ENCODE measurements at regions not wholly inside any gene's neighbourhood (a gene's known extent, or its start where the extent isn't known, plus 50 kb on each side); places are given as distances from the start of the nearest gene placed in this dataset.

- Histone ChIP-seq H3K36me3 (ENCODE audit: insufficient read depth) (no peaks in the 10 kb centered on the region), H4K20me1 (replicated peaks; ENCODE audit: insufficient read depth) (no peaks in the 10 kb centered on the region), H3K79me2 (replicated peaks; ENCODE audit: insufficient read depth) (no peaks in the 10 kb centered on the region), H3K9me2 (ENCODE audit: insufficient read depth) (no peaks in the 10 kb centered on the region), H3K4me2 (no peak overlapping the region), H3F3A (replicated peaks; ENCODE audit: low read depth) (no peaks in the 10 kb centered on the region), H2AFZ (no peak overlapping the region), H3K27me3 (ENCODE audit: insufficient read depth) (no peaks in the 10 kb centered on the region), H3K4me1 (ENCODE audit: insufficient read depth) (no peaks in the 10 kb centered on the region), H3K27ac (ENCODE audit: low read depth) (no peak overlapping the region), H3K4me3 (no peak overlapping the region)
- H3K36me3 Mint-ChIP-seq (ENCODE audit: low read depth): peaks cover 2% of the 10 kb centered on the region; the same call in 1 of the 3 replicates
- no peaks in the 10 kb centered on the region for H3K9me3 Mint-ChIP-seq
- no peak for DNase-seq (ENCODE audit: low spot score)
- no peak overlapping the region for H3K27ac Mint-ChIP-seq
- H3K4me3 Mint-ChIP-seq: no peak overlapping the region
- H3K27me3 Mint-ChIP-seq (ENCODE audit: insufficient read depth, low read depth, poor library complexity): no peaks in the 10 kb centered on the region
- TF ChIP-seq STAT1 (IDR thresholded peaks at IDR 0.05; ENCODE audit: unreplicated experiment) (no peak), CREB1 (CRISPR knock-in tag; IDR thresholded peaks at IDR 0.05; ENCODE audit: low read depth) (no peak), JUNB (IDR thresholded peaks at IDR 0.05; ENCODE audit: unreplicated experiment) (no peak), ZNF114 (CRISPR knock-in tag; IDR thresholded peaks at IDR 0.05) (no peak), EZH2phosphoT487 (IDR thresholded peaks at IDR 0.05; ENCODE audit: unreplicated experiment) (no peak), NANOG (IDR thresholded peaks at IDR 0.05; ENCODE audit: borderline replicate concordance) (no peak), ZNF331 (CRISPR knock-in tag; IDR thresholded peaks at IDR 0.05; ENCODE audit: low read depth) (no peak), POLR2AphosphoS5 (IDR thresholded peaks at IDR 0.05; ENCODE audit: low read depth) (no peak), CTCF (conservative IDR thresholded peaks at IDR 0.05; ENCODE audit: low read depth in 2 of 2) (no peak), ZNF462 (CRISPR knock-in tag; IDR thresholded peaks at IDR 0.05) (no peak)
- TF ChIP-seq, protein P1, sequence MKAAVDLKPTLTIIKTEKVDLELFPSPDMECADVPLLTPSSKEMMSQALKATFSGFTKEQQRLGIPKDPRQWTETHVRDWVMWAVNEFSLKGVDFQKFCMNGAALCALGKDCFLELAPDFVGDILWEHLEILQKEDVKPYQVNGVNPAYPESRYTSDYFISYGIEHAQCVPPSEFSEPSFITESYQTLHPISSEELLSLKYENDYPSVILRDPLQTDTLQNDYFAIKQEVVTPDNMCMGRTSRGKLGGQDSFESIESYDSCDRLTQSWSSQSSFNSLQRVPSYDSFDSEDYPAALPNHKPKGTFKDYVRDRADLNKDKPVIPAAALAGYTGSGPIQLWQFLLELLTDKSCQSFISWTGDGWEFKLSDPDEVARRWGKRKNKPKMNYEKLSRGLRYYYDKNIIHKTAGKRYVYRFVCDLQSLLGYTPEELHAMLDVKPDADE (IDR thresholded peaks at IDR 0.05): no peak
- TF ChIP-seq, protein P2, sequence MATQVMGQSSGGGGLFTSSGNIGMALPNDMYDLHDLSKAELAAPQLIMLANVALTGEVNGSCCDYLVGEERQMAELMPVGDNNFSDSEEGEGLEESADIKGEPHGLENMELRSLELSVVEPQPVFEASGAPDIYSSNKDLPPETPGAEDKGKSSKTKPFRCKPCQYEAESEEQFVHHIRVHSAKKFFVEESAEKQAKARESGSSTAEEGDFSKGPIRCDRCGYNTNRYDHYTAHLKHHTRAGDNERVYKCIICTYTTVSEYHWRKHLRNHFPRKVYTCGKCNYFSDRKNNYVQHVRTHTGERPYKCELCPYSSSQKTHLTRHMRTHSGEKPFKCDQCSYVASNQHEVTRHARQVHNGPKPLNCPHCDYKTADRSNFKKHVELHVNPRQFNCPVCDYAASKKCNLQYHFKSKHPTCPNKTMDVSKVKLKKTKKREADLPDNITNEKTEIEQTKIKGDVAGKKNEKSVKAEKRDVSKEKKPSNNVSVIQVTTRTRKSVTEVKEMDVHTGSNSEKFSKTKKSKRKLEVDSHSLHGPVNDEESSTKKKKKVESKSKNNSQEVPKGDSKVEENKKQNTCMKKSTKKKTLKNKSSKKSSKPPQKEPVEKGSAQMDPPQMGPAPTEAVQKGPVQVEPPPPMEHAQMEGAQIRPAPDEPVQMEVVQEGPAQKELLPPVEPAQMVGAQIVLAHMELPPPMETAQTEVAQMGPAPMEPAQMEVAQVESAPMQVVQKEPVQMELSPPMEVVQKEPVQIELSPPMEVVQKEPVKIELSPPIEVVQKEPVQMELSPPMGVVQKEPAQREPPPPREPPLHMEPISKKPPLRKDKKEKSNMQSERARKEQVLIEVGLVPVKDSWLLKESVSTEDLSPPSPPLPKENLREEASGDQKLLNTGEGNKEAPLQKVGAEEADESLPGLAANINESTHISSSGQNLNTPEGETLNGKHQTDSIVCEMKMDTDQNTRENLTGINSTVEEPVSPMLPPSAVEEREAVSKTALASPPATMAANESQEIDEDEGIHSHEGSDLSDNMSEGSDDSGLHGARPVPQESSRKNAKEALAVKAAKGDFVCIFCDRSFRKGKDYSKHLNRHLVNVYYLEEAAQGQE (IDR thresholded peaks at IDR 0.05; ENCODE audit: unreplicated experiment): no peak
- H3K4me1 Mint-ChIP-seq: peaks cover 15% of the 10 kb centered on the region
- no peak for ATAC-seq
Observed at GRCh38 chr12:66742508-66743367, 63.9 kb upstream of the GRIP1 start.
